HepG2 (cell line): ENCODE measurements at regions not wholly inside any gene's neighbourhood (a gene's known extent, or its start where the extent isn't known, plus 50 kb on each side); places are given as distances from the start of the nearest gene placed in this dataset.

ENCODE experiments used
- ATAC-seq: fragments of 200-7000 bp; cut with Tn5 transposase; 3 replicates; pipeline ENCODE4 v1.9.1; 2020; ENCODE audit warnings: mild to moderate bottlenecking, moderate library complexity
- BruUV-seq: library from RNA; stranded (reverse); fragments of 400-500 nt; replicated peaks from 2 replicates; lab custom pipeline; 2021; lab: Mats Ljungman, UMichigan
- CTCF ChIA-PET: fragments of 300-600 bp; formaldehyde crosslinking; extraction: SDS; loops from one replicate; lab custom pipeline; 2021; ENCODE audit warnings: low total read pairs, inconsistent platforms, low intra/inter-chr PET ratio; lab: Yijun Ruan, JAX
- POLR2A ChIA-PET: fragments of 350-600 bp; sonication (Branson Sonifier 250); formaldehyde crosslinking; loops from one replicate; lab custom pipeline; 2020; ENCODE audit warnings: antibody characterized with exemption, inconsistent platforms; lab: Yijun Ruan, JAX
- DNase-seq: peaks from one replicate; pipeline ENCODE4 v3.0.0-alpha.2; 2015; ENCODE audit warnings: low spot score
- FAIRE-seq: peaks from 3 replicates; lab custom pipeline; 2011; peaks lifted over from hg19 to GRCh38; lab: Jason Lieb, UNC
- H2AFZ ChIP-seq: one replicate; pipeline ENCODE4 v1.6.1; 2011; ENCODE audit warnings: low read length, inconsistent platforms
- H3K27ac ChIP-seq: fragments of 300-600 bp; 3 replicates; pipeline ENCODE4 v1.8.0; 2011; ENCODE audit warnings: mixed run types, mild to moderate bottlenecking, mixed read lengths, low read length, inconsistent platforms; ENCODE audit not compliant: insufficient read depth; ENCODE audit errors: extremely low read length
- H3K27me3 ChIP-seq, 2 experiments: fragments of 200-600 bp in 1 of 2; 2 replicates in 1 of 2; 3 replicates in 1 of 2; pipeline versions ENCODE4 v1.6.0 to v1.8.0; 2011; ENCODE audit warnings: low read length in 2 of 2, mild to moderate bottlenecking in 2 of 2, moderate library complexity in 2 of 2, inconsistent platforms in 1 of 2; ENCODE audit not compliant: insufficient read depth in 2 of 2, control insufficient read depth in 1 of 2
- H3K36me3 ChIP-seq, 2 experiments: fragments of 200-600 bp in 1 of 2; replicated peaks in 1 of 2; 2 replicates in 1 of 2; 3 replicates in 1 of 2; pipeline versions ENCODE4 v1.5.1 to v1.8.0; 2011; ENCODE audit warnings: low read length in 2 of 2, inconsistent platforms in 1 of 2; ENCODE audit not compliant: insufficient read depth in 2 of 2, control insufficient read depth in 1 of 2
- H3K4me1 ChIP-seq: 2 replicates; pipeline ENCODE4 v1.5.1; 2012; ENCODE audit warnings: low read length, inconsistent platforms; ENCODE audit not compliant: insufficient read depth
- H3K4me2 ChIP-seq: 2 replicates; pipeline ENCODE4 v1.6.0; 2011; ENCODE audit warnings: low read depth, low read length, inconsistent platforms
- H3K4me3 ChIP-seq, 3 experiments: fragments of 200-600 bp in 1 of 3; sonication (generic), shearing (Covaris generic) in 1 of 3; replicated peaks in 1 of 3; 2 replicates each; pipeline ENCODE4 v1.5.1; 2011 to 2016; ENCODE audit warnings: low read length in 3 of 3, inconsistent platforms in 2 of 3, low read depth in 2 of 3, mild to moderate bottlenecking in 2 of 3, control low read depth in 1 of 3, mixed read lengths in 1 of 3; ENCODE audit not compliant: insufficient read depth in 1 of 3
- H3K79me2 ChIP-seq: one replicate; pipeline ENCODE4 v1.6.1; 2011; ENCODE audit warnings: low read length, inconsistent platforms; ENCODE audit not compliant: insufficient read depth
- H3K9ac ChIP-seq: 2 replicates; pipeline ENCODE4 v1.6.0; 2011; ENCODE audit warnings: mild to moderate bottlenecking, low read depth, low read length, inconsistent platforms; ENCODE audit not compliant: insufficient read depth
- H3K9me3 ChIP-seq: 2 replicates; pipeline ENCODE4 v1.5.1; 2012; ENCODE audit warnings: mild to moderate bottlenecking, low read length
- H4K20me1 ChIP-seq: 2 replicates; pipeline ENCODE4 v1.6.0; 2011; ENCODE audit warnings: inconsistent platforms, mild to moderate bottlenecking, low read length, moderate library complexity; ENCODE audit not compliant: insufficient read depth
- FOSL2 ChIP-seq: sonication (generic); formaldehyde crosslinking; IDR thresholded peaks from 2 replicates; pipeline ENCODE4 v1.4.0; 2020; ENCODE audit warnings: missing genetic modification reagents
- KLF13 ChIP-seq: sonication (generic); formaldehyde crosslinking; IDR thresholded peaks from 2 replicates; pipeline ENCODE4 v1.4.0; 2020; ENCODE audit warnings: mild to moderate bottlenecking, missing genetic modification reagents
- NFE2L2 ChIP-seq: fragments of 150-350 bp; IDR thresholded peaks from 2 replicates; pipeline ENCODE4 v1.6.1; 2014; ENCODE audit warnings: low read length
- PHF20 ChIP-seq: sonication (generic); formaldehyde crosslinking; IDR thresholded peaks from 2 replicates; pipeline ENCODE4 v1.5.0; 2020; ENCODE audit warnings: mild to moderate bottlenecking, missing genetic modification reagents
- PHF21A ChIP-seq: sonication (generic); formaldehyde crosslinking; IDR thresholded peaks from 2 replicates; pipeline ENCODE4 v1.5.0; 2020; ENCODE audit warnings: mild to moderate bottlenecking, missing genetic modification reagents
- RBAK ChIP-seq: sonication (generic); formaldehyde crosslinking; IDR thresholded peaks from 2 replicates; pipeline ENCODE4 v1.5.1; 2020; ENCODE audit warnings: mild to moderate bottlenecking, missing genetic modification reagents
- SRSF1 ChIP-seq: fragments of 200-400 bp; formaldehyde crosslinking; optimal IDR thresholded peaks from 2 replicates; pipeline ENCODE3; 2017; ENCODE audit warnings: mild to moderate bottlenecking, low read depth, low read length, moderate library complexity
- TCF7L2 ChIP-seq: IDR thresholded peaks from 2 replicates; pipeline ENCODE4 v1.6.1; 2011; ENCODE audit warnings: mild to moderate bottlenecking, low read depth, low read length, moderate library complexity
- TERF1 ChIP-seq: sonication (generic); formaldehyde crosslinking; IDR thresholded peaks from 2 replicates; pipeline ENCODE4 v1.8.0; 2022; ENCODE audit warnings: mild to moderate bottlenecking, missing genetic modification reagents, moderate library complexity
- YY1 ChIP-seq: IDR thresholded peaks from 2 replicates; pipeline ENCODE4 v1.6.1; 2011; ENCODE audit warnings: low read length, low read depth, moderate library complexity, mild to moderate bottlenecking; ENCODE audit not compliant: insufficient read depth, insufficient replicate concordance
- ZNF10 ChIP-seq: sonication (generic); formaldehyde crosslinking; IDR thresholded peaks from 2 replicates; pipeline ENCODE4 v1.4.0; 2020; ENCODE audit warnings: mild to moderate bottlenecking, low read depth, missing genetic modification reagents, borderline replicate concordance
- ZNF274 ChIP-seq: sonication (generic); formaldehyde crosslinking; IDR thresholded peaks from 2 replicates; pipeline ENCODE4 v1.5.1; 2020; ENCODE audit warnings: mild to moderate bottlenecking, missing genetic modification reagents
- ZNF567 ChIP-seq: sonication (generic); formaldehyde crosslinking; IDR thresholded peaks from 2 replicates; pipeline ENCODE4 v1.8.1; 2023; ENCODE audit warnings: mild to moderate bottlenecking, missing genetic modification reagents, borderline replicate concordance
- ZSCAN25 ChIP-seq: sonication (generic); formaldehyde crosslinking; IDR thresholded peaks from 2 replicates; pipeline ENCODE4 v1.8.0; 2022; ENCODE audit warnings: mild to moderate bottlenecking, missing genetic modification reagents
- WGBS: methylation state at CpG from one replicate; pipeline ENCODE4 v1.1.6; 2017; ENCODE audit warnings: low lambda C conversion rate; 5-methylcytosine and 5-hydroxymethylcytosine counted together
- in situ Hi-C: cut with HindIII; loops from 2 replicates; pipeline ENCODE4 v1.10.0; 2017; ENCODE audit warnings: low pct_unique_long_range_greater_than_20kb; ENCODE audit not compliant: extremely low pct_ligation_motif_present
- intact Hi-C: fragments of 100-400 bp; cut with micrococcal nuclease; formaldehyde crosslinking; loops from one replicate; pipeline ENCODE4 v1.10.0; 2022; ENCODE audit not compliant: unreplicated experiment

GRCh38 chr10:120996456-120997034, 145.4 kb downstream of the WDR11 start:
- peaks cover 1 to 2% of the 10 kb centered on the region in 2 experiments; a peak in 2 of 5 replicates for H3K27me3 ChIP-seq
- ChIA-PET POLR2A (no interaction called here), CTCF (no interaction called here)
- DNase-seq (no peak), ATAC-seq (no peak), FAIRE-seq (no peak)
- no peak overlapping the region for H3K4me2 ChIP-seq
- BruUV-seq: no TSS peak
- no peaks in the 10 kb centered on the region for H3K79me2 ChIP-seq
- no peak overlapping the region for H3K27ac ChIP-seq
- no peaks in the 10 kb centered on the region for H3K9me3 ChIP-seq
- no peak overlapping the region for H3K9ac ChIP-seq
- H4K20me1 ChIP-seq: no peaks in the 10 kb centered on the region
- H2AFZ ChIP-seq: no peak overlapping the region
- no peaks in the 10 kb centered on the region for H3K4me1 ChIP-seq
- TF ChIP-seq RBAK (CRISPR knock-in tag) (no peak), TCF7L2 (no peak), KLF13 (CRISPR knock-in tag) (no peak), FOSL2 (CRISPR knock-in tag) (no peak), SRSF1 (no peak), ZNF274 (CRISPR knock-in tag) (no peak), ZNF567 (CRISPR knock-in tag) (no peak), PHF20 (CRISPR knock-in tag) (no peak), PHF21A (CRISPR knock-in tag) (no peak), NFE2L2 (no peak), ZSCAN25 (CRISPR knock-in tag) (no peak), YY1 (no peak), TERF1 (CRISPR knock-in tag) (no peak), ZNF10 (CRISPR knock-in tag) (no peak)
- 8% methylated on average over 8 of the region's 9 CpGs for WGBS
- H3K4me3 ChIP-seq: no peak overlapping the region
- intact Hi-C loops: no loop called here
- in situ Hi-C loops: no loop called here
- no peaks in the 10 kb centered on the region for H3K36me3 ChIP-seq
